Keratinocyte (primary cell): ENCODE measurements at regions not wholly inside any gene's neighbourhood (a gene's known extent, or its start where the extent isn't known, plus 50 kb on each side); places are given as distances from the start of the nearest gene placed in this dataset.

Source experiments
- DNase-seq: peaks from one replicate; pipeline ENCODE4 v3.0.0-alpha.2; 2011; ENCODE audit warnings: low read depth, missing footprints, low spot score
- FAIRE-seq: peaks from 2 replicates; lab custom pipeline; 2011; peaks lifted over from hg19 to GRCh38; lab: Jason Lieb, UNC
- H2AFZ ChIP-seq: 2 replicates; pipeline ENCODE4 v1.6.0; 2012; ENCODE audit warnings: low read length, control low read depth, inconsistent platforms; ENCODE audit not compliant: control insufficient read depth
- H3K27ac ChIP-seq: 2 replicates; pipeline ENCODE4 v1.5.1; 2011; ENCODE audit warnings: low read length; ENCODE audit not compliant: control insufficient read depth, insufficient read depth
- H3K27me3 ChIP-seq: 3 replicates; pipeline ENCODE4 v1.6.0; 2011; ENCODE audit warnings: low read length; ENCODE audit not compliant: control insufficient read depth, insufficient read depth; ENCODE audit errors: extremely low read depth
- H3K36me3 ChIP-seq, 2 experiments: 2 replicates in 1 of 2; 3 replicates in 1 of 2; pipeline ENCODE4 v1.5.1; 2011; ENCODE audit warnings: low read length in 2 of 2, mild to moderate bottlenecking in 1 of 2; ENCODE audit not compliant: control insufficient read depth in 2 of 2, insufficient read depth in 2 of 2; ENCODE audit errors: extremely low read depth in 1 of 2
- H3K4me1 ChIP-seq: 3 replicates; pipeline ENCODE4 v1.5.1; 2011; ENCODE audit warnings: low read length; ENCODE audit not compliant: control insufficient read depth, insufficient read depth; ENCODE audit errors: extremely low read depth
- H3K4me2 ChIP-seq: 3 replicates; pipeline ENCODE4 v1.6.0; 2011; ENCODE audit warnings: low read depth, low read length; ENCODE audit not compliant: control insufficient read depth, insufficient read depth; ENCODE audit errors: extremely low read depth
- H3K4me3 ChIP-seq, 3 experiments: fragments of 200-600 bp in 1 of 3; sonication (generic) in 1 of 3; 2 replicates in 2 of 3; 3 replicates in 1 of 3; pipeline ENCODE4 v1.5.1; 2011 to 2016; ENCODE audit warnings: low read length in 3 of 3, mild to moderate bottlenecking in 3 of 3, control low read depth in 2 of 3, inconsistent platforms in 1 of 3, low read depth in 1 of 3, mixed read lengths in 1 of 3, mixed run types in 1 of 3, moderate library complexity in 1 of 3; ENCODE audit not compliant: control insufficient read depth in 2 of 3, insufficient read depth in 2 of 3; ENCODE audit errors: extremely low read depth in 1 of 3
- H3K79me2 ChIP-seq: 2 replicates; pipeline ENCODE4 v1.6.0; 2012; ENCODE audit warnings: low read length; ENCODE audit not compliant: control insufficient read depth, insufficient read depth
- H3K9ac ChIP-seq: 3 replicates; pipeline ENCODE4 v1.6.0; 2011; ENCODE audit warnings: low read length; ENCODE audit not compliant: control insufficient read depth, insufficient read depth; ENCODE audit errors: extremely low read depth
- H3K9me1 ChIP-seq: 3 replicates; pipeline ENCODE4 v1.6.0; 2011; ENCODE audit warnings: low read length; ENCODE audit not compliant: control insufficient read depth, insufficient read depth; ENCODE audit errors: extremely low read depth
- H3K9me3 ChIP-seq: 2 replicates; pipeline ENCODE4 v1.5.1; 2012; ENCODE audit warnings: low read depth, low read length; ENCODE audit not compliant: control insufficient read depth
- H4K20me1 ChIP-seq: 3 replicates; pipeline ENCODE4 v1.6.0; 2011; ENCODE audit warnings: low read length; ENCODE audit not compliant: control insufficient read depth, insufficient read depth; ENCODE audit errors: extremely low read depth
- CTCF ChIP-seq, 3 experiments: IDR thresholded peaks in 1 of 3; conservative IDR thresholded peaks in 1 of 3; optimal IDR thresholded peaks in 1 of 3; 2 replicates in 2 of 3; 3 replicates in 1 of 3; pipeline versions ENCODE3 to v1.5.1; 2011; ENCODE audit warnings: low read length in 3 of 3, mild to moderate bottlenecking in 3 of 3, moderate library complexity in 2 of 3, control low read depth in 1 of 3, inconsistent platforms in 1 of 3; ENCODE audit not compliant: insufficient read depth in 2 of 3; ENCODE audit errors: extremely low read depth in 1 of 3
- EZH2 ChIP-seq: IDR thresholded peaks from one replicate; pipeline ENCODE4 v1.6.1; 2012; ENCODE audit warnings: inconsistent platforms, mild to moderate bottlenecking, low read length, moderate library complexity
- dilution Hi-C: fragments of 300-500 bp; cut with MboI; formaldehyde crosslinking; loops from one replicate; pipeline ENCODE4 v1.7.0; 2020; ENCODE audit warnings: low sequenced_read_pairs; ENCODE audit not compliant: extremely low pct_ligation_motif_present

DNA sequence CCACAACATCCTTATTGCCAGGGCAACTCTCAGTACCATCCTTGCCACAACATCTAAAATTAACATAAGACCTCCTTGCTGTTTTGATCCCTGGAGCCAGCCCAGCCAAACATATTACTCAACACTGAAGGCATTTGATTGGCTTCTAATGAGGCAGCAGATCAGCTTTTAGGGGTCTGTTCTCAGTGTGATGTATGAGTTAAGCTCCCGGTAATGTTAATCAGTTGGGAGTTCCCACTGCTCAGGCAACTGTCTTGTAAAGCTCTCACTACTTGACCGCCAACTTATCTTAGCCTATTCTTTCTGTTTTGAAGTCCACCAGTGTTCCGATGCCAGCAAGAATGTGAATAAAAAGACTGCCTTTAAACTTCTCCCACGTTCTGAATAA is 158.9 kb downstream of the FOXB1 start:
- no peak for DNase-seq
- dilution Hi-C loops = no loop called here
- Histone ChIP-seq H3K9ac (no peak overlapping the region), H4K20me1 (no peaks in the 10 kb centered on the region), H3K36me3 (no peaks in the 10 kb centered on the region), H3K27ac (no peak overlapping the region), H3K9me1 (no peaks in the 10 kb centered on the region), H2AFZ (no peak overlapping the region), H3K4me3 (no peak overlapping the region), H3K4me2 (no peak overlapping the region), H3K4me1 (no peaks in the 10 kb centered on the region), H3K79me2 (no peaks in the 10 kb centered on the region), H3K9me3 (no peaks in the 10 kb centered on the region), H3K27me3 (peaks cover 2% of the 10 kb centered on the region)
- no peak for FAIRE-seq
- no peak for TF ChIP-seq CTCF (optimal IDR thresholded peaks at IDR 0.05 in 1 of 3, IDR thresholded peaks at IDR 0.05 in 1 of 3, conservative IDR thresholded peaks at IDR 0.05 in 1 of 3; ENCODE audit: extremely low read depth in 1 of 3, insufficient read depth in 2 of 3, low read length in 3 of 3)
- no peak for TF ChIP-seq EZH2

DNA sequence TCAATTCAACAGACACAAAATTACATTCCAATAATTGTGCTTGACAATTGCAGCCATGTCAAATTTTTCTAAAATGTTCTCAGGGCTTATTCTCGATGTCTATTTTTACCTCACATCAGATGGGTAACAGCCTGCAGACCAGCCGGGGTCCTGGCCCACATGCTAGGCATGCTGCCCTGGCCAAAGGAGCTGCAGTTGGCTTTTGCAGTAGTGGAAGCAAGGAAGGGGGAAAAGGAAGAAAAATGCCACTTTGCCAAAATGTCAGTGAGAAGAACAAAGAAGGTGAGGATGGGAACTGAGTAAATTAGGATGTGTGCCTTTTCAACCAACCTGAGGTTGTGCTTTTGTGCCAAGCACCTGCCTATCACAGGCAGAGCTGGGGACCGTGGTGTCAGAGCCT is 161.0 kb downstream of the FOXB1 start:
- H3K27ac ChIP-seq = no peak overlapping the region
- H3K79me2 ChIP-seq = no peaks in the 10 kb centered on the region
- DNase-seq (no peak), FAIRE-seq (no peak)
- no peak overlapping the region for H2AFZ ChIP-seq
- H3K9me3 ChIP-seq = no peaks in the 10 kb centered on the region
- TF ChIP-seq CTCF (optimal IDR thresholded peaks at IDR 0.05 in 1 of 3, IDR thresholded peaks at IDR 0.05 in 1 of 3, conservative IDR thresholded peaks at IDR 0.05 in 1 of 3; ENCODE audit: extremely low read depth in 1 of 3, insufficient read depth in 2 of 3, low read length in 3 of 3) = no peak
- no peak for TF ChIP-seq EZH2
- no peaks in the 10 kb centered on the region for H3K4me1 ChIP-seq
- H3K9ac ChIP-seq = no peak overlapping the region
- H4K20me1 ChIP-seq = no peaks in the 10 kb centered on the region
- no peak overlapping the region for H3K4me2 ChIP-seq
- dilution Hi-C loops = no loop called here
- peaks cover 2% of the 10 kb centered on the region for H3K27me3 ChIP-seq
- no peaks in the 10 kb centered on the region for H3K36me3 ChIP-seq
- H3K9me1 ChIP-seq = no peaks in the 10 kb centered on the region
- no peak overlapping the region for H3K4me3 ChIP-seq
